H1 (cell line): ENCODE measurements at regions not wholly inside any gene's neighbourhood (a gene's known extent, or its start where the extent isn't known, plus 50 kb on each side); places are given as distances from the start of the nearest gene placed in this dataset.

Experiments used
- CTCF ChIA-PET: fragments of 300-600 bp; sonication (Branson Sonifier 250); formaldehyde crosslinking; loops from one replicate; lab custom pipeline; 2021; ENCODE audit not compliant: partially characterized antibody; lab: Charles Lee
- POLR2A ChIA-PET: fragments of 300-600 bp; sonication (Branson Sonifier 250); formaldehyde crosslinking; loops from one replicate; lab custom pipeline; 2021; ENCODE audit warnings: inconsistent platforms; ENCODE audit not compliant: partially characterized antibody; lab: Charles Lee
- DNase-seq, 2 experiments: peaks; one replicate each; pipeline versions ENCODE4 v3.0.0 to v3.0.0-alpha.2; 2010 to 2022; ENCODE audit warnings: low spot score in 2 of 2, low read depth in 1 of 2, mixed read lengths in 1 of 2
- FAIRE-seq: peaks from 2 replicates; lab custom pipeline; 2011; peaks lifted over from hg19 to GRCh38; lab: Jason Lieb, UNC
- H2AFZ ChIP-seq: 2 replicates; pipeline ENCODE4 v1.8.1; 2012; ENCODE audit warnings: low read length, inconsistent platforms
- H2AK5ac ChIP-seq: 2 replicates; pipeline ENCODE4 v1.6.1; 2013; ENCODE audit warnings: low read depth, low read length
- H2BK120ac ChIP-seq: replicated peaks from 2 replicates; pipeline ENCODE3; 2013; ENCODE audit warnings: low read depth, low read length, inconsistent platforms
- H2BK12ac ChIP-seq: 2 replicates; pipeline ENCODE4 v1.6.1; 2013; ENCODE audit warnings: low read depth, low read length
- H2BK15ac ChIP-seq: 2 replicates; pipeline ENCODE4 v1.6.1; 2013; ENCODE audit warnings: low read length
- H2BK20ac ChIP-seq: 2 replicates; pipeline ENCODE4 v1.6.1; 2013; ENCODE audit warnings: low read length
- H2BK5ac ChIP-seq: 2 replicates; pipeline ENCODE4 v1.6.1; 2013; ENCODE audit warnings: low read depth, low read length
- H3K14ac ChIP-seq: 2 replicates; pipeline ENCODE4 v1.6.1; 2013; ENCODE audit warnings: inconsistent platforms; ENCODE audit not compliant: insufficient read length
- H3K18ac ChIP-seq: 2 replicates; pipeline ENCODE4 v1.6.1; 2013; ENCODE audit warnings: low read length; ENCODE audit errors: extremely low read depth
- H3K23ac ChIP-seq: 2 replicates; pipeline ENCODE4 v1.6.1; 2013; ENCODE audit warnings: inconsistent platforms; ENCODE audit not compliant: insufficient read length
- H3K23me2 ChIP-seq: 2 replicates; pipeline ENCODE4 v1.6.1; 2013; ENCODE audit warnings: low read depth, low read length
- H3K27ac ChIP-seq: 2 replicates; pipeline ENCODE4 v1.6.1; 2011; ENCODE audit warnings: low read depth, low read length, inconsistent platforms
- H3K27me3 ChIP-seq, 4 experiments: replicated peaks in 1 of 4; 1 replicate in 1 of 4; 2 replicates in 3 of 4; pipeline versions ENCODE4 v1.6.1 to v1.8.1; 2011 to 2013; ENCODE audit warnings: low read length in 3 of 4, mild to moderate bottlenecking in 3 of 4, inconsistent platforms in 2 of 4, mixed read lengths in 2 of 4, moderate library complexity in 1 of 4; ENCODE audit not compliant: control insufficient read depth in 3 of 4, insufficient read depth in 3 of 4; ENCODE audit errors: extremely low read depth in 1 of 4
- H3K36me3 ChIP-seq, 4 experiments: 2 replicates each; pipeline versions ENCODE4 v1.6.1 to v1.8.1; 2011 to 2013; ENCODE audit warnings: mild to moderate bottlenecking in 4 of 4, low read length in 3 of 4, moderate library complexity in 2 of 4, control low read depth in 1 of 4, inconsistent platforms in 1 of 4; ENCODE audit not compliant: insufficient read depth in 4 of 4, control insufficient read depth in 2 of 4
- H3K4ac ChIP-seq: replicated peaks from 2 replicates; pipeline ENCODE3; 2013; ENCODE audit warnings: low read length, low read depth, mixed read lengths, inconsistent platforms; ENCODE audit not compliant: insufficient read length
- H3K4me1 ChIP-seq, 4 experiments: replicated peaks in 1 of 4; 1 replicate in 1 of 4; 2 replicates in 3 of 4; pipeline versions ENCODE4 v1.6.1 to v1.8.1; 2011 to 2013; ENCODE audit warnings: low read length in 3 of 4, inconsistent platforms in 2 of 4, mixed read lengths in 1 of 4; ENCODE audit not compliant: insufficient read depth in 4 of 4, control insufficient read depth in 3 of 4
- H3K4me2 ChIP-seq, 2 experiments: 2 replicates each; pipeline versions ENCODE4 v1.6.1 to v1.8.1; 2011 to 2013; ENCODE audit warnings: low read depth in 2 of 2, low read length in 2 of 2, control low read depth in 1 of 2, inconsistent platforms in 1 of 2, mild to moderate bottlenecking in 1 of 2; ENCODE audit not compliant: insufficient read depth in 1 of 2
- H3K4me3 ChIP-seq, 4 experiments: fragments of 200-600, 300-600 bp in 1 of 4; sonication (generic), shearing (Covaris generic), sonication (Bioruptor Twin) in 1 of 4; 2 replicates each; pipeline versions ENCODE4 v1.5.1 to v1.8.1; 2011 to 2016; ENCODE audit warnings: low read length in 4 of 4, low read depth in 3 of 4, control low read depth in 2 of 4, inconsistent platforms in 2 of 4, mild to moderate bottlenecking in 2 of 4, mixed read lengths in 1 of 4, moderate library complexity in 1 of 4; ENCODE audit not compliant: insufficient read depth in 2 of 4; ENCODE audit errors: extremely low read depth in 1 of 4
- H3K56ac ChIP-seq: replicated peaks from 2 replicates; pipeline ENCODE3; 2013; ENCODE audit warnings: low read depth, mild to moderate bottlenecking, mixed read lengths, low read length, inconsistent platforms; ENCODE audit not compliant: insufficient read length
- H3K79me1 ChIP-seq: 2 replicates; pipeline ENCODE4 v1.6.1; 2013; ENCODE audit warnings: low read depth, low read length, control low read depth
- H3K79me2 ChIP-seq, 2 experiments: 2 replicates each; pipeline versions ENCODE4 v1.6.1 to v1.8.1; 2012 to 2013; ENCODE audit warnings: low read length in 2 of 2, mild to moderate bottlenecking in 2 of 2, inconsistent platforms in 1 of 2; ENCODE audit not compliant: insufficient read depth in 2 of 2, control insufficient read depth in 1 of 2
- H3K9ac ChIP-seq, 4 experiments: replicated peaks in 1 of 4; 1 replicate in 1 of 4; 2 replicates in 3 of 4; pipeline versions ENCODE4 v1.6.1 to v1.8.1; 2011 to 2013; ENCODE audit warnings: low read depth in 3 of 4, low read length in 3 of 4, control low read depth in 2 of 4, mild to moderate bottlenecking in 2 of 4, moderate library complexity in 2 of 4, inconsistent platforms in 1 of 4; ENCODE audit errors: extremely low read depth in 1 of 4
- H3K9me3 ChIP-seq, 2 experiments: 2 replicates each; pipeline versions ENCODE4 v1.6.1 to v1.8.1; 2012 to 2013; ENCODE audit warnings: mild to moderate bottlenecking in 2 of 2, moderate library complexity in 2 of 2, control low read depth in 1 of 2, inconsistent platforms in 1 of 2, low read depth in 1 of 2, low read length in 1 of 2, mixed read lengths in 1 of 2; ENCODE audit not compliant: insufficient read depth in 2 of 2
- H4K20me1 ChIP-seq, 2 experiments: replicated peaks in 1 of 2; 2 replicates each; pipeline versions ENCODE3 to v1.8.1; 2011 to 2013; ENCODE audit warnings: inconsistent platforms in 2 of 2, low read length in 2 of 2, mild to moderate bottlenecking in 1 of 2; ENCODE audit not compliant: insufficient read depth in 2 of 2, control insufficient read depth in 1 of 2
- H4K5ac ChIP-seq: 2 replicates; pipeline ENCODE4 v1.6.1; 2013; ENCODE audit warnings: low read length, low read depth, mixed read lengths, inconsistent platforms; ENCODE audit not compliant: insufficient read length
- H4K8ac ChIP-seq: 2 replicates; pipeline ENCODE4 v1.8.0; 2013; ENCODE audit warnings: mild to moderate bottlenecking, moderate library complexity, low read length, inconsistent platforms; ENCODE audit not compliant: insufficient read depth; ENCODE audit errors: extremely low read depth
- H4K91ac ChIP-seq: replicated peaks from 2 replicates; pipeline ENCODE3; 2013; ENCODE audit warnings: low read length, mixed read lengths, inconsistent platforms; ENCODE audit not compliant: insufficient read length
- BCL11A ChIP-seq, 2 experiments: IDR thresholded peaks; one replicate each; pipeline ENCODE4 v1.6.1; 2011; ENCODE audit warnings: low read depth in 2 of 2, low read length in 2 of 2, mild to moderate bottlenecking in 2 of 2
- CTBP2 ChIP-seq: IDR thresholded peaks from 2 replicates; pipeline ENCODE4 v1.7.0; 2011; ENCODE audit warnings: borderline replicate concordance, mild to moderate bottlenecking, moderate library complexity, mixed read lengths, low read length; ENCODE audit not compliant: insufficient read depth, insufficient read length
- KDM1A ChIP-seq: fragments of 200-600, 300-600 bp; sonication (generic); IDR thresholded peaks from 2 replicates; pipeline ENCODE4 v1.7.1; 2016; ENCODE audit warnings: mild to moderate bottlenecking, low read length, borderline replicate concordance
- RFX5 ChIP-seq: IDR thresholded peaks from 2 replicates; pipeline ENCODE4 v1.6.1; 2011; ENCODE audit warnings: low read depth, low read length, improper control_type of control experiment, borderline replicate concordance
- SAP30 ChIP-seq: fragments of 300-600 bp; sonication (generic); IDR thresholded peaks from 2 replicates; pipeline ENCODE4 v1.7.1; 2012; ENCODE audit warnings: low read length, moderate library complexity, mild to moderate bottlenecking, inconsistent platforms; ENCODE audit not compliant: insufficient read depth, insufficient replicate concordance
- TAF7 ChIP-seq: optimal IDR thresholded peaks from 2 replicates; pipeline ENCODE3; 2011; ENCODE audit warnings: low read depth, mild to moderate bottlenecking, inconsistent platforms, low read length, moderate library complexity, borderline replicate concordance
- WGBS, 2 experiments: shearing (Covaris generic) in 1 of 2; methylation state at CpG; one replicate each; pipeline versions ENCODE4 v1.1.6 to v1.1.7; 2013 to 2015; ENCODE audit warnings: low lambda C conversion rate in 2 of 2, mixed read lengths in 2 of 2, inconsistent platforms in 1 of 2, low coverage in 1 of 2, missing lambda C conversion rate in 1 of 2; ENCODE audit not compliant: insufficient replicate concordance in 2 of 2, insufficient coverage in 1 of 2, insufficient read length in 1 of 2; ENCODE audit errors: extremely low coverage in 1 of 2, missing lambda C conversion rate in 1 of 2; 5-methylcytosine and 5-hydroxymethylcytosine counted together

- peaks cover 0 to 2% of the 10 kb centered on the region in 2 experiments; a peak in 1 of 4 replicates for H3K9me3 ChIP-seq
- no peak overlapping the region for H2BK12ac ChIP-seq
- no peak overlapping the region for H3K23ac ChIP-seq
- FAIRE-seq (no peak), DNase-seq (no peak)
- H3K79me1 ChIP-seq = no peaks in the 10 kb centered on the region
- no peak overlapping the region for H2AK5ac ChIP-seq
- H3K4me1 ChIP-seq = no peaks in the 10 kb centered on the region
- H3K4me2 ChIP-seq = no peak overlapping the region
- H3K9ac ChIP-seq = no peak overlapping the region
- H3K36me3 ChIP-seq = no peaks in the 10 kb centered on the region
- no peak overlapping the region for H4K5ac ChIP-seq
- no peak overlapping the region for H2BK5ac ChIP-seq
- H3K14ac ChIP-seq = no peak overlapping the region
- H3K56ac ChIP-seq = no peak overlapping the region
- H4K20me1 ChIP-seq = no peaks in the 10 kb centered on the region
- H2AFZ ChIP-seq = no peak overlapping the region
- no peak overlapping the region for H2BK20ac ChIP-seq
- ChIA-PET CTCF (interaction anchor here (0.8 kb wide), 1 partner anchor 38 kb away, joined by 3 read pairs; no protein-coding TSS in a partner anchor), POLR2A (no interaction called here)
- H3K4me3 ChIP-seq = no peak overlapping the region
- no peaks in the 10 kb centered on the region for H3K23me2 ChIP-seq
- H3K27me3 ChIP-seq = no peaks in the 10 kb centered on the region
- H2BK120ac ChIP-seq = no peak overlapping the region
- H2BK15ac ChIP-seq = no peak overlapping the region
- no peak overlapping the region for H4K91ac ChIP-seq
- no peaks in the 10 kb centered on the region for H3K79me2 ChIP-seq
- no peak overlapping the region for H3K27ac ChIP-seq
- WGBS, 2 experiments = 87% methylated on average over 7 of the region's 10 CpGs; no CpG with 5 or more reads in 1 of the 2 experiments
- no peak overlapping the region for H3K4ac ChIP-seq
- H3K18ac ChIP-seq = no peak overlapping the region
- no peak overlapping the region for H4K8ac ChIP-seq
- TF ChIP-seq CTBP2 (no peak), KDM1A (no peak), BCL11A (IDR thresholded peaks at IDR 0.05; ENCODE audit: low read depth in 2 of 2, low read length in 2 of 2) (no peak), SAP30 (no peak), RFX5 (no peak), TAF7 (no peak)
Observed at GRCh38 chr10:3235395-3235794, 62.8 kb upstream of the PITRM1 start.
